22Rv1 (cell line): ENCODE measurements at regions not wholly inside any gene's neighbourhood (a gene's known extent, or its start where the extent isn't known, plus 50 kb on each side); places are given as distances from the start of the nearest gene placed in this dataset.

ENCODE experiments used
- H3K27ac ChIP-seq: fragments of 450-650 bp; 2 replicates; pipeline ENCODE4 v1.5.1; 2017
- CTCF ChIP-seq: fragments of 450-650 bp; IDR thresholded peaks from 2 replicates; pipeline ENCODE4 v1.5.1; 2017; ENCODE audit warnings: mild to moderate bottlenecking
- ZFX ChIP-seq: fragments of 450-650 bp; IDR thresholded peaks from 2 replicates; pipeline ENCODE4 v1.6.1; 2017; ENCODE audit warnings: antibody characterized with exemption, borderline replicate concordance

GRCh38 chr7:115356139-115356746, 434.3 kb downstream of the MDFIC start:
- no peak overlapping the region for H3K27ac ChIP-seq
- TF ChIP-seq CTCF = peak; percentile 80
- no peak for TF ChIP-seq ZFX

- H3K27ac ChIP-seq = no peak overlapping the region
- no peak for TF ChIP-seq ZFX
- no peak for TF ChIP-seq CTCF
Observed at GRCh38 chr7:115354925-115355324, 433.0 kb downstream of the MDFIC start.

- TF ChIP-seq ZFX = no peak
- no peak for TF ChIP-seq CTCF
- H3K27ac ChIP-seq = no peak overlapping the region
Observed at GRCh38 chr7:115352375-115352774, 430.5 kb downstream of the MDFIC start.

- H3K27ac ChIP-seq = no peak overlapping the region
- no peak for TF ChIP-seq ZFX
- TF ChIP-seq CTCF = no peak
Observed at GRCh38 chr7:115350764-115351163, 428.9 kb downstream of the MDFIC start.

- TF ChIP-seq ZFX (no peak), CTCF (no peak)
Observed at GRCh38 chr7:115349635-115350034, 427.7 kb downstream of the MDFIC start.

GRCh38 chr7:115346685-115347084, 424.8 kb downstream of the MDFIC start:
- no peak overlapping the region for H3K27ac ChIP-seq
- TF ChIP-seq ZFX = no peak
- no peak for TF ChIP-seq CTCF

More at GRCh38 chr7:115349635-115350034, 427.7 kb downstream of the MDFIC start:
- H3K27ac ChIP-seq = no peak overlapping the region

GRCh38 chr7:115340828-115341227, 418.9 kb downstream of the MDFIC start:
- TF ChIP-seq CTCF (peak; percentile 45), ZFX (no peak)

More at GRCh38 chr7:115340828-115341227, 418.9 kb downstream of the MDFIC start:
- no peak overlapping the region for H3K27ac ChIP-seq
